ENCODE measurements at regions not wholly inside any gene's neighbourhood (a gene's known extent, or its start where the extent isn't known, plus 50 kb on each side); places are given as distances from the start of the nearest gene placed in this dataset.

GRCh38 chr5:120152472-120152871 lies 311.6 kb upstream of the PRR16 start:
- Histone ChIP-seq H3K27me3 (no peaks in the 10 kb centered on the region), H3K4me1 (no peaks in the 10 kb centered on the region), H3K27ac (no peak overlapping the region), H3K36me3 (no peaks in the 10 kb centered on the region), H3K9me3 (no peaks in the 10 kb centered on the region), H3K4me3 (no peak overlapping the region)
- TF ChIP-seq POLR2AphosphoS5 (IDR thresholded peaks at IDR 0.05) (no peak), CTCF (IDR thresholded peaks at IDR 0.05) (no peak), POLR2A (IDR thresholded peaks at IDR 0.05) (no peak)
- no peak for DNase-seq (ENCODE audit: low spot score in 2 of 2)
- intact Hi-C loops (cut with DNase I; ENCODE audit: low total_unique reads) = no loop called here

- Histone ChIP-seq H3K9me3 (no peaks in the 10 kb centered on the region), H3K4me1 (no peaks in the 10 kb centered on the region), H3K27me3 (no peaks in the 10 kb centered on the region), H3K36me3 (no peaks in the 10 kb centered on the region), H3K27ac (no peak overlapping the region), H3K4me3 (no peak overlapping the region)
- no peak for TF ChIP-seq POLR2A (IDR thresholded peaks at IDR 0.05)
- DNase-seq (ENCODE audit: low spot score in 2 of 2) = no peak
- intact Hi-C loops (cut with DNase I; ENCODE audit: low total_unique reads) = no loop called here
These were observed 311.2 kb upstream of the PRR16 start for GRCh38 chr5:120152931-120153330.

- TF ChIP-seq POLR2A (IDR thresholded peaks at IDR 0.05) (no peak), POLR2AphosphoS5 (IDR thresholded peaks at IDR 0.05) (no peak), CTCF (IDR thresholded peaks at IDR 0.05) (no peak)
- Histone ChIP-seq H3K27me3 (no peaks in the 10 kb centered on the region), H3K27ac (no peak overlapping the region), H3K9me3 (no peaks in the 10 kb centered on the region), H3K36me3 (no peaks in the 10 kb centered on the region), H3K4me3 (no peak overlapping the region), H3K4me1 (no peaks in the 10 kb centered on the region)
- DNase-seq (ENCODE audit: low spot score in 2 of 2) = no peak
- intact Hi-C loops (cut with DNase I; ENCODE audit: low total_unique reads) = no loop called here
These were observed 310.5 kb upstream of the PRR16 start for GRCh38 chr5:120153551-120153950.

- TF ChIP-seq POLR2A (IDR thresholded peaks at IDR 0.05) (no peak), POLR2AphosphoS5 (IDR thresholded peaks at IDR 0.05) (no peak), CTCF (IDR thresholded peaks at IDR 0.05) (no peak)
- no peaks in the 10 kb centered on the region for H3K36me3 ChIP-seq
- H3K27ac ChIP-seq = no peak overlapping the region
- H3K9me3 ChIP-seq = no peaks in the 10 kb centered on the region
- H3K4me1 ChIP-seq = no peaks in the 10 kb centered on the region
- no peaks in the 10 kb centered on the region for H3K27me3 ChIP-seq
- DNase-seq (ENCODE audit: low spot score in 2 of 2) = no peak
- intact Hi-C loops (cut with DNase I; ENCODE audit: low total_unique reads) = no loop called here
- H3K4me3 ChIP-seq = no peak overlapping the region
These were observed 308.2 kb upstream of the PRR16 start for GRCh38 chr5:120155873-120156272.

GRCh38 chr5:120158211-120158610 lies 305.9 kb upstream of the PRR16 start:
- Histone ChIP-seq H3K27ac (no peak overlapping the region), H3K4me3 (no peak overlapping the region), H3K27me3 (no peaks in the 10 kb centered on the region), H3K36me3 (no peaks in the 10 kb centered on the region), H3K4me1 (no peaks in the 10 kb centered on the region), H3K9me3 (no peaks in the 10 kb centered on the region)
- no peak for DNase-seq (ENCODE audit: low spot score in 2 of 2)
- intact Hi-C loops (cut with DNase I; ENCODE audit: low total_unique reads) = no loop called here
- TF ChIP-seq CTCF (IDR thresholded peaks at IDR 0.05) = no peak

- Histone ChIP-seq H3K27me3 (no peaks in the 10 kb centered on the region), H3K9me3 (no peaks in the 10 kb centered on the region), H3K27ac (no peak overlapping the region), H3K4me1 (no peaks in the 10 kb centered on the region), H3K36me3 (no peaks in the 10 kb centered on the region), H3K4me3 (no peak overlapping the region)
- TF ChIP-seq POLR2A (IDR thresholded peaks at IDR 0.05) = no peak
- no peak for TF ChIP-seq CTCF (IDR thresholded peaks at IDR 0.05)
- TF ChIP-seq POLR2AphosphoS5 (IDR thresholded peaks at IDR 0.05) = no peak
- DNase-seq (ENCODE audit: low spot score in 2 of 2) = no peak
- intact Hi-C loops (cut with DNase I; ENCODE audit: low total_unique reads) = no loop called here
These were observed 304.9 kb upstream of the PRR16 start for GRCh38 chr5:120159155-120159554.
